Right lobe of liver (tissue), 4 donors: ENCODE measurements at regions not wholly inside any gene's neighbourhood (a gene's known extent, or its start where the extent isn't known, plus 50 kb on each side); places are given as distances from the start of the nearest gene placed in this dataset.

Experiments used
- CTCF ChIP-seq, 4 donors: fragments of 200-600 bp in 3 of 4; fragments of 450-650 bp in 1 of 4; IDR thresholded peaks; one replicate each; pipeline versions ENCODE4 v1.5.1 to v1.8.0; 2016 to 2022; ENCODE audit warnings: antibody characterized with exemption in 4 of 4, mild to moderate bottlenecking in 2 of 4
- POLR2A ChIP-seq: fragments of 450-650 bp; IDR thresholded peaks from one replicate; pipeline ENCODE4 v1.6.1; 2017; ENCODE audit warnings: antibody characterized with exemption, mild to moderate bottlenecking
- donor health status: DM: no; HTN: no; CAD: no.
- donor health status: DM: no; HTN: no; CAD: no.
- donor health status: DM: no; HTN: yes; CAD: no.

GRCh38 chr12:24118668-24119067 lies 169.2 kb upstream of the SOX5 start:
- TF ChIP-seq CTCF (IDR thresholded peaks at IDR 0.05) (no peak), POLR2A (no peak)
